ENCODE measurements at regions not wholly inside any gene's neighbourhood (a gene's known extent, or its start where the extent isn't known, plus 50 kb on each side); places are given as distances from the start of the nearest gene placed in this dataset.

- DNase-seq (ENCODE audit: extremely low read depth in 1 of 2, low read depth in 1 of 2) = no peak
Measured at GRCh38 chr13:89650226-89650625, 1697.3 kb upstream of the MIR17HG start.

DNA sequence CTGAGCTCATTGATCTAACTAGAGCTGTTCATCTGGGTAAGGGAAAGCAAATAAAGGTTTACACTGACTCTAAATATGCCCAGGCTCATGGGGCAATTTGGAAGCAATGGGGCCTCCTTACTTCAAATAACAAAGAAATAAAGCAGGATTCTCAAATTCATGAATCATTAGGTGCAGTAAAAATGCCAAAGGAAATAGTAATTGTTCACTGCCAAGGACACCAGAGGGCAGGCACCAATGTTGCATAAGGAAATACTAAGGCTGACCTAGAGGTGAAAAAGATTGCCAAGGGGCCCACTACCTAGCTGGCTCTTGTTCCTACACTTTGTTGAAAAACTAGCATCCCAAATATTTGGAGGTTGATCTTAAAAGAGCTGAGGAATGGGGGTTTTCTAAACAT lies 1686.7 kb upstream of the MIR17HG start:
- no peak for DNase-seq (ENCODE audit: extremely low read depth in 1 of 2, low read depth in 1 of 2)

DNA sequence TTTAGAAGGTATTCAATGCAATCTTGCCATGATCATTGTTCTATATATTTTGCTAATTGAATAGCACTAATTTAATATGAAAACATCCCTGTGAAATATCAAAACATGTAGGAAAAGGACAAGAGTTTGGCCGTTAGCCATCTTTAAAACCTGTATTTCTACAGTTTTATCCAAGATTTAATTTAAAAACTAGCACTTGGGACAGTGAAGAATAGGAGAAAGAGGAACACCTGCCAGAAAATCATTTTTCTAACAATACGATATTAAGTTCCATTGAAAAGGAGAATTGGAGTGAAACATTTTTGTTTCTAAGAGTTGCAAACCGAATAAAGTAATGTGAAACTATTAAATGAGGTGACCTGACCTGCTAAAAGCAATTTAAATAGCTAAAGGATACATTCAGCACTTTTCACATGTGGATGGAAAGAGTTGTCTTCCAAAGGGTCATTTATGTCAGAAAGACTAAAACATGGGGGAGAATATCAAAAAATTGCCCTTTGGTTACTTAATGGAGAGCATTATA lies 1673.6 kb upstream of the MIR17HG start:
- DNase-seq (ENCODE audit: extremely low read depth in 1 of 2, low read depth in 1 of 2) = no peak

DNA sequence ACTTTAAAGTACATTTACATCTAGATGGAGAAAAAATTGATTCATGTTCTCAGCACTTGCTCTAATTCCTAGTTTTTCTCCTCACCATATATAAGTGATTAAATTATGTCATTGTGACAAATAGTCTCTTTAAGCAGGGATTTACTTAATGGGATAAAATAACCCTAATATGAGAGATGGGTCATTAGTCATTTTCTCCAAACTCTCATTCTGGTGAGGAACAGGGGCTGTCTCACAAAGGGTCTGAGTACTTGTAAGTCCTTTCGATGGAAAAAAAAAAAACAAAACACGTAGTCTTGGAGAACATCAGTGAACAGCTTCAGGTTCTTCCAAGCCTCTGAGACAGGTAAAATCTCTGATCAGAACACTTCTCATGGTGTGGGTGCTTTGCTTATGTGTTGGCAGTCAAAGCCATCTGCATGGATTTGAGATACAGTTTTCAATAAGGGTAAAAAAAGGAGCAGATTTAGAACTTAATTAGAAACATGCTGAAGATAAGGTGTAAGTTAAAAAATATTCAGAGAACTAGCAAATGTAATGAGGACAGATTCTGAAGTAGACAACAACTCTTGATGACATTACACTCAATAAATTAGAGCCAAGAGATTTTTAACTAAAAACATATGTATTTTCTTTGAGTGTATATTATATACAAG lies 1668.9 kb upstream of the MIR17HG start:
- DNase-seq (ENCODE audit: extremely low read depth in 1 of 2, low read depth in 1 of 2) = no peak

DNA sequence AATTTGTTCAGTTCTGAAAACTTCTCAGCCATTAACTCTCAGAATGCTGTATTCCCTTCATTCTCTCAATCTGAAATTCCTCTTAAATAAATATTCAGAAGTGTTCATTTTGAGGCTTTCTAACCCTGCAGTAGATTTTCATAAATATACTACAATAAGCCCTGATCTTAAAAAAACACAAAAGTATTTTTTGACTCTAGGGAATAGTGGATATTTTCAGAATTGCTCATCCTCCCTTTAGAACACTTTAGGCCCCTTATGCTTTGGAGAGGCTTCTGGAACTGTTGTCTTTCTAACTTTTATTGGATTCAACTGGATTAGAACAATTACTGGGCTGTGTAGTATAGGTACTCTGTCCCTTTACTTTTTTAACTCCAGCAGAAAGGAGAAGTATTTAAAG lies 1662.6 kb upstream of the MIR17HG start:
- no peak for DNase-seq (ENCODE audit: extremely low read depth in 1 of 2, low read depth in 1 of 2)

- no peak for DNase-seq (ENCODE audit: extremely low read depth in 1 of 2, low read depth in 1 of 2)
Measured at GRCh38 chr13:89686171-89686570, 1661.3 kb upstream of the MIR17HG start.

DNA sequence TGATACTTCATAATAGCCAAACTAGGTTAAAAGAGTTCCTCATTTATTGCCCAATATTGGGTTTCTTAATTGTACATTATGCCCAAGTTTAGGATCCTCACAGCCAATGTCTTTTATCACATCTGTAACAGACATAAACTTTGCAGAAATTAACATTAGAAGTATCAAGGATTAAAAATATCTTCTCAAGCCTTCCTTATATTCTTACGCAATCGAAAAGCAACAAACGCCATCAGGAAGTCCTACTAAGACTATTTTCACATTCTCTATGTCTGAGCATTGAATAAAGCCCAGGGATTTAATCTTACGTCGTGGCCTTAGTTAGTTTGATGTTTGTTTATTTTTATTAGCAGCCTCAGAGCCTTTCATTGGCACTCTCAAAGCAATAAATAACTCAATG lies 1660.4 kb upstream of the MIR17HG start:
- no peak for DNase-seq (ENCODE audit: extremely low read depth in 1 of 2, low read depth in 1 of 2)

- no peak for DNase-seq (ENCODE audit: extremely low read depth in 1 of 2, low read depth in 1 of 2)
Measured at GRCh38 chr13:89688918-89689317, 1658.6 kb upstream of the MIR17HG start.

DNA sequence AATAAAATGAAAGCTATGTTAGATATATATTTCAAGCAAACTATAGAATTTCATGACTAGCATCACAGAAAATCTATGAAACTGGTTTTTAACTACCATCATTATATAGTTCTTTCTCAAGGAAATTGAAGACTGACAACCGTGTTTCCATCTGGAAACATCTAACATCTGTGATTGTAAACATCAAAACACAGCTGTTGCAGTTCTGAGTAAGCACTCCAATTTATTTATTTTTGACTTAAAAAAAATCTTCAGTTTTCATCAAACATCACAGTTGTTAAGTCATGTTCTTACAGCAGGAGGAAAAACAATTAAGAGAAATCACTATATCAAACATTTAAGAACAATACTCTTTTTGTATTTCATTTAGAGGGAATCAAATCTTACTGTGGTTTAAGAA lies 1653.0 kb upstream of the MIR17HG start:
- no peak for DNase-seq (ENCODE audit: extremely low read depth in 1 of 2, low read depth in 1 of 2)

- no peak for DNase-seq (ENCODE audit: extremely low read depth in 1 of 2, low read depth in 1 of 2)
Measured at GRCh38 chr13:89695343-89696257, 1651.9 kb upstream of the MIR17HG start.

GRCh38 chr13:89701913-89702312 lies 1645.6 kb upstream of the MIR17HG start:
- no peak for DNase-seq (ENCODE audit: extremely low read depth in 1 of 2, low read depth in 1 of 2)

DNA sequence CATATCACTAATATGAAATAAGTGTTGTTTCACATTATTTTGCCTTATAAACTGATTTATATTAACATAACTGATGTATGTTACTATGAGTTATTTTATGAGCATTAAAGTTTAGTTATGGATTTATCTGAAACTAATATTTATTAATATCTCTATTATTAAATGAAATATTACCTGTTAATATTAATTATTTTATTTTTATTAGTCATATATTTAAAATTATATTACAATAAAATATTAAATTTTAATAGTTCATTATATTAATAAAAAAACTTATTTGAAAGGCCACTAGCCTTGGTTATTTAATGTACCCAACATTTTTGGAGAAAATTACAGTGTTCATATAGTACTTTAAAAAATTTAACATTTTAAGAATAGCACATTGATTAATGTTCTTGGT lies 1643.4 kb upstream of the MIR17HG start:
- no peak for DNase-seq (ENCODE audit: extremely low read depth in 1 of 2, low read depth in 1 of 2)

DNA sequence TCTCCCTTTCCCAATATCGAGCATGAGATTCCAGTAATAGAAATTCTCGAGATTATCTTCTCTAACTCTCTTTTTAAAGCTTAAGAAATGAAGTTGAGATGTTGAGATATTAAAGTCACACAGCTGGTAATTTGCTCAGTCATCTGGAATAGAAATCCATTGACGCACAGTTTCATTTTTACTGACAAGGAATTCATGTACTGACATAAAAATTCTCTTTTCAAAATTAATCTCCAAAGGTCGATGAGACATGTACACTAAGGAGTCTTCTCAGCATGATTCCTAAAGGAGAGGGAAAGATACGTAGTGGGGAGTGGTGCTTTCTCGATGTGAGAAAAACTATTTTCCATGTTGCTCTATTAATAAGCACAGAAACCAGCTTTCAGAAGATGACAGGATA lies 1639.5 kb upstream of the MIR17HG start:
- DNase-seq (ENCODE audit: extremely low read depth in 1 of 2, low read depth in 1 of 2) = no peak

GRCh38 chr13:89721216-89721615 lies 1626.3 kb upstream of the MIR17HG start:
- DNase-seq (ENCODE audit: extremely low read depth in 1 of 2, low read depth in 1 of 2) = no peak

- DNase-seq (ENCODE audit: extremely low read depth in 1 of 2, low read depth in 1 of 2) = no peak
Measured at GRCh38 chr13:89726690-89727435, 1620.6 kb upstream of the MIR17HG start.

GRCh38 chr13:89733829-89734228 lies 1613.7 kb upstream of the MIR17HG start:
- DNase-seq (ENCODE audit: extremely low read depth in 1 of 2, low read depth in 1 of 2) = no peak

- DNase-seq (ENCODE audit: extremely low read depth in 1 of 2, low read depth in 1 of 2) = no peak
Measured at GRCh38 chr13:89737051-89737450, 1610.4 kb upstream of the MIR17HG start.

DNA sequence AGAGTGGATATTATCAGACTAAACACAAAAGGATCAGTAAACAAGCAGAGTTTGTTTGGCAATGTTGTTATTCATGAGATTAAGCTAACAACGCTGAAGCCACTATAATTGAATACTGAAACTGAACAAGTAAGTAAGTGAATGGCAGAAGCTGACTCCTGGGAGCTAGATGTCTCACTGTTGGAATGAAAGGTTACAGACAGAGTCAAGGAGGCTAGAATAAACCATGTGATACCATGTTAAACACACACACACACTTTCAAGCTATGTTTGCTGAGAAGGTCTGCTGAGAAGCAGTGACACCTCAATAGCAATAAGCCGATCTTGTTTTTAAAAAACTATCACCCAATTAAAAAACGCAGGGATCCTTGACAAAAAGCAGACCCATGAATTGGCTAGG lies 1609.4 kb upstream of the MIR17HG start:
- no peak for DNase-seq (ENCODE audit: extremely low read depth in 1 of 2, low read depth in 1 of 2)

DNA sequence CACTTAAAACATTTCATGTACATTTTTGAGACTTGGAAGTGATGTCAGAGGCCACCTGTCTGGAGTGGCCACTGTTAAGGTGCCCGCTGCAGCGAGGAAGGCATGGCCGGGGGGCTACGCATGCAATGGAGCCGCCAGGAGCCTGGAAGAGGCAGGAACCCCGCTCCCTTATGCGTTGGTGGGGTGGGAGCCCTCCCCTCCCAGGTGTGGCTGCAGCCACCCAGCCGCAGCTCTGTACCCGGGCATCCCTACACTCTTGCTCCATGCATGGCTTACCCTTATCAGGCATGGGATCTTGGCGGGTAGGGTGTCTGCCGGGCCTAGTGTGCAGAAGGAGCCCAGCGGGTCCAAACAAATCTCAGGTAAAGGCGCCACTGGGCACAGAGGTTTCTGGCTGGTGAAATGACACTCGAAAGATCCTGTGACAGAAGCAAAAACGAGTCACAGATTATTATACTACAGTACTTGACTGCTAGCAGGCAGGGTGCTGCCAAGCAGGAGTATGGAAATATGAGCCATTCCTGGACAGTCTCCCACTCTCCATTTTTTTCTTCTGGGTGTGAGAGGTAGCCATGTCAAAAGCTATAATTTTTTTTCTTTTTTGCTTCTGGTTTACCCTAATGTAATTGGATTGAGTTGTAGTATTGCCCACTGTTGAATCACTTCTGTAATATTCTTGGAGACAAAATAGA lies 1606.3 kb upstream of the MIR17HG start:
- DNase-seq (ENCODE audit: extremely low read depth in 1 of 2, low read depth in 1 of 2) = no peak

- DNase-seq (ENCODE audit: extremely low read depth in 1 of 2, low read depth in 1 of 2) = no peak
Measured at GRCh38 chr13:89746554-89746953, 1600.9 kb upstream of the MIR17HG start.

GRCh38 chr13:89748716-89749115 lies 1598.8 kb upstream of the MIR17HG start:
- no peak for DNase-seq (ENCODE audit: extremely low read depth in 1 of 2, low read depth in 1 of 2)
